ENCODE measurements at regions not wholly inside any gene's neighbourhood (a gene's known extent, or its start where the extent isn't known, plus 50 kb on each side); places are given as distances from the start of the nearest gene placed in this dataset.

DNA sequence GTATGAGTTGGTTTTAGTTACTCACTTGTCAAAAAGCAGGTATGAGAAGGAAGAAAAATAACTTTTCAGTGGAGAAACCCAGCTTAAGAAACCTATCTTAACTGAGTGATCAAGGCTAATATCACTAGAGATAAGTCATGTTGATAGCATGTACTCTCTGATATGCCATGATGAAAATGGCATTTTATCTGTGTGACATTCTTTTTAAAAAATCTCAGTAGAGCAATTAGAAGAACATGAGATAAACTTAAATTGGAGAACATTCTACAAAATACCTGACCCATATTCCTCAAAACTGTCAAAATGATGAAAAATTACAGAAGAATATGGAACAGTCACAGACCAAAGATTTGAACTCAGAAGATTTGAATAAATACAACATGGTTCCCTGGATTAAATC, 912.4 kb upstream of the ATXN7L3B start:
- TF ChIP-seq CTCF (IDR thresholded peaks at IDR 0.05) (no peak), POLR2AphosphoS5 (IDR thresholded peaks at IDR 0.05; ENCODE audit: low read depth, low read length) (no peak), TCF7L2 (IDR thresholded peaks at IDR 0.05; ENCODE audit: low read depth, low read length) (no peak), REST (IDR thresholded peaks at IDR 0.05; ENCODE audit: insufficient read depth in 1 of 2, low read depth in 2 of 2, low read length in 1 of 2) (no peak), SIN3A (IDR thresholded peaks at IDR 0.05; ENCODE audit: borderline replicate concordance, insufficient read depth, low read depth, low read length) (no peak)

Measured in Panc1 (cell line).